GM21529 (cell line): ENCODE measurements at regions not wholly inside any gene's neighbourhood (a gene's known extent, or its start where the extent isn't known, plus 50 kb on each side); places are given as distances from the start of the nearest gene placed in this dataset.
A peak's percentile ranks its signal among the peaks of the same experiment; 100 is the strongest.
"Not testable (repeated sequence)": the region's sequence is repeated elsewhere in the genome, so short reads cannot be mapped to it uniquely, and the experiment has no call there.

Experiments
- ATAC-seq: cut with Tn5 transposase; IDR thresholded peaks from one replicate; pipeline ENCODE4 v1.9.1; 2021; ENCODE audit not compliant: unreplicated experiment

GRCh38 chr12:32010631-32011336, 51.6 kb downstream of the RESF1 start:
- ATAC-seq = no peak

- no peak for ATAC-seq
Measured at GRCh38 chr12:32012249-32012785, 53.1 kb downstream of the RESF1 start.

- ATAC-seq = no peak
Measured at GRCh38 chr12:32015036-32015435, 55.8 kb downstream of the RESF1 start.

- ATAC-seq = no peak
Measured at GRCh38 chr12:32016680-32017482, 57.7 kb downstream of the RESF1 start.

GRCh38 chr12:32021346-32021773, 62.1 kb downstream of the RESF1 start:
- ATAC-seq = no peak

GRCh38 chr12:32022387-32022786, 63.2 kb downstream of the RESF1 start:
- ATAC-seq = not testable (repeated sequence)

GRCh38 chr12:32023861-32024260, 64.6 kb downstream of the RESF1 start:
- ATAC-seq = not testable (repeated sequence)

GRCh38 chr12:32024884-32025592, 65.8 kb downstream of the RESF1 start:
- no peak for ATAC-seq

GRCh38 chr12:32025906-32026305, 66.7 kb downstream of the RESF1 start:
- peak; percentile 72 for ATAC-seq

GRCh38 chr12:32027684-32028365, 68.6 kb downstream of the RESF1 start:
- ATAC-seq = no peak

GRCh38 chr12:32030151-32030550, 70.9 kb downstream of the RESF1 start:
- ATAC-seq = no peak

GRCh38 chr12:32030676-32031075, 71.5 kb downstream of the RESF1 start:
- no peak for ATAC-seq

- ATAC-seq = no peak
Measured at GRCh38 chr12:32031109-32031508, 71.9 kb downstream of the RESF1 start.

GRCh38 chr12:32032205-32032810, 73.1 kb downstream of the RESF1 start:
- ATAC-seq = no peak

- no peak for ATAC-seq
Measured at GRCh38 chr12:32033406-32033805, 73.2 kb upstream of the BICD1 start.

GRCh38 chr12:32034045-32034444, 72.6 kb upstream of the BICD1 start:
- no peak for ATAC-seq

GRCh38 chr12:32036477-32037263, 70.0 kb upstream of the BICD1 start:
- no peak for ATAC-seq

- ATAC-seq = no peak
Measured at GRCh38 chr12:32039347-32039746, 67.3 kb upstream of the BICD1 start.

- no peak for ATAC-seq
Measured at GRCh38 chr12:32039917-32040575, 66.6 kb upstream of the BICD1 start.
